HCT116 (cell line): ENCODE measurements at regions not wholly inside any gene's neighbourhood (a gene's known extent, or its start where the extent isn't known, plus 50 kb on each side); places are given as distances from the start of the nearest gene placed in this dataset.

Experiments
- ATAC-seq: fragments of 200-7000 bp; cut with Tn5 transposase; 2 replicates; pipeline ENCODE4 v1.9.1; 2020; ENCODE audit warnings: mild to moderate bottlenecking, moderate library complexity
- BruUV-seq: library from RNA; stranded (reverse); fragments of 400-500 nt; replicated peaks from 2 replicates; lab custom pipeline; 2021; lab: Mats Ljungman, UMichigan
- CTCF ChIA-PET: fragments of 300-600 bp; sonication (Branson Sonifier 250); formaldehyde crosslinking; loops from one replicate; lab custom pipeline; 2021; ENCODE audit warnings: antibody characterized with exemption; lab: Charles Lee
- POLR2A ChIA-PET: fragments of 300-600, 350-600 bp; sonication (Branson Sonifier 250); formaldehyde crosslinking; loops from one replicate; lab custom pipeline; 2021; ENCODE audit warnings: antibody characterized with exemption; lab: Charles Lee
- RAD21 ChIA-PET, 2 experiments: fragments of 300-600 bp; sonication (Branson Sonifier 250); formaldehyde crosslinking; loops; one replicate each; lab custom pipeline; 2023; ENCODE audit warnings: low total read pairs in 2 of 2; ENCODE audit not compliant: uncharacterized antibody in 2 of 2, unreplicated experiment in 2 of 2, low non-redundant PET in 1 of 2; lab: Charles Lee
- DNase-seq: peaks from one replicate; pipeline ENCODE4 v3.0.0-alpha.2; 2010; ENCODE audit warnings: low read depth, low spot score
- H2AFZ ChIP-seq: fragments of 200-600 bp; shearing (Covaris generic), sonication (generic); 2 replicates; pipeline ENCODE4 v1.6.1; 2017; ENCODE audit warnings: low read depth, mixed run types, mixed read lengths, antibody characterized with exemption, low read length; ENCODE audit not compliant: poor library complexity, severe bottlenecking
- H3K27ac ChIP-seq: 2 replicates; pipeline ENCODE4 v1.5.1; 2012; ENCODE audit warnings: low read depth, low read length
- H3K27me3 ChIP-seq: fragments of 200-600 bp; sonication (generic); 2 replicates; pipeline ENCODE4 v1.6.1; 2016; ENCODE audit warnings: mixed run types, low read length, mixed read lengths; ENCODE audit not compliant: insufficient read depth
- H3K36me3 ChIP-seq, 2 experiments: fragments of 200-500 bp in 1 of 2; fragments of 200-600 bp in 1 of 2; sonication (Bioruptor generic) in 1 of 2; sonication (generic) in 1 of 2; 2 replicates each; pipeline versions ENCODE4 v1.5.1 to v1.6.1; 2014 to 2016; ENCODE audit warnings: low read length in 2 of 2, inconsistent platforms in 1 of 2, mixed read lengths in 1 of 2, mixed run types in 1 of 2; ENCODE audit not compliant: insufficient read depth in 2 of 2, control insufficient read depth in 1 of 2
- H3K4me1 ChIP-seq, 2 experiments: fragments of 200-600 bp in 1 of 2; sonication (generic) in 1 of 2; 2 replicates each; pipeline versions ENCODE4 v1.5.1 to v1.6.1; 2012 to 2017; ENCODE audit warnings: low read length in 2 of 2, inconsistent platforms in 1 of 2, mild to moderate bottlenecking in 1 of 2, mixed read lengths in 1 of 2, mixed run types in 1 of 2, moderate library complexity in 1 of 2; ENCODE audit not compliant: insufficient read depth in 2 of 2, control insufficient read depth in 1 of 2
- H3K4me2 ChIP-seq: fragments of 200-600 bp; sonication (generic); 2 replicates; pipeline ENCODE4 v1.6.1; 2017; ENCODE audit warnings: mixed run types, low read length, mixed read lengths
- H3K4me3 ChIP-seq, 2 experiments: fragments of 200-600 bp in 1 of 2; sonication (generic) in 1 of 2; replicated peaks in 1 of 2; 2 replicates each; pipeline ENCODE4 v1.5.1; 2011 to 2016; ENCODE audit warnings: low read length in 2 of 2, control low read depth in 1 of 2, low read depth in 1 of 2, mild to moderate bottlenecking in 1 of 2, mixed read lengths in 1 of 2, mixed run types in 1 of 2
- H3K79me2 ChIP-seq: fragments of 200-600 bp; sonication (generic); 2 replicates; pipeline ENCODE4 v1.6.1; 2017; ENCODE audit warnings: mild to moderate bottlenecking, mixed run types, low read length, moderate library complexity, mixed read lengths; ENCODE audit not compliant: insufficient read depth
- H3K9ac ChIP-seq: fragments of 200-600 bp; sonication (generic); 2 replicates; pipeline ENCODE4 v1.6.1; 2016; ENCODE audit warnings: low read length, mixed read lengths
- H3K9me2 ChIP-seq: fragments of 200-600 bp; sonication (generic), shearing (Covaris generic); 2 replicates; pipeline ENCODE4 v1.6.1; 2017; ENCODE audit warnings: mixed run types, mild to moderate bottlenecking, moderate library complexity; ENCODE audit not compliant: insufficient read depth
- H3K9me3 ChIP-seq, 2 experiments: fragments of 200-500 bp in 1 of 2; fragments of 200-600 bp in 1 of 2; sonication (Bioruptor generic) in 1 of 2; sonication (generic) in 1 of 2; 2 replicates each; pipeline ENCODE4 v1.6.1; 2014 to 2017; ENCODE audit warnings: low read length in 2 of 2, mixed read lengths in 2 of 2, inconsistent platforms in 1 of 2, low read depth in 1 of 2, mild to moderate bottlenecking in 1 of 2, mixed run types in 1 of 2, moderate library complexity in 1 of 2; ENCODE audit not compliant: control insufficient read depth in 1 of 2, insufficient read depth in 1 of 2
- H4K20me1 ChIP-seq: fragments of 200-600 bp; sonication (generic), shearing (Covaris generic); 2 replicates; pipeline ENCODE4 v1.6.1; 2017; ENCODE audit warnings: mixed run types, mild to moderate bottlenecking, moderate library complexity; ENCODE audit not compliant: insufficient read depth
- CBX3 ChIP-seq: IDR thresholded peaks from 2 replicates; pipeline ENCODE4 v1.6.1; 2012; ENCODE audit warnings: low read depth
- CEBPB ChIP-seq: IDR thresholded peaks from 2 replicates; pipeline ENCODE4 v1.6.1; 2012; ENCODE audit warnings: low read depth
- ELF1 ChIP-seq: IDR thresholded peaks from 2 replicates; pipeline ENCODE4 v1.6.1; 2012; ENCODE audit warnings: low read depth, borderline replicate concordance
- EZH2 ChIP-seq: fragments of 200-600 bp; sonication (generic); IDR thresholded peaks from 2 replicates; pipeline ENCODE4 v1.6.1; 2017; ENCODE audit warnings: antibody characterized with exemption, mixed run types
- EZH2phosphoT487 ChIP-seq: fragments of 200-600 bp; IDR thresholded peaks from 2 replicates; pipeline ENCODE4 v1.6.1; 2018; ENCODE audit warnings: antibody characterized with exemption, borderline replicate concordance
- FOSL1 ChIP-seq: IDR thresholded peaks from 2 replicates; pipeline ENCODE4 v1.6.1; 2012; ENCODE audit warnings: low read depth
- POLR2A ChIP-seq: IDR thresholded peaks from 2 replicates; pipeline ENCODE4 v1.7.0; 2011; ENCODE audit warnings: borderline replicate concordance; ENCODE audit not compliant: insufficient read depth, insufficient read length; ENCODE audit errors: extremely low read depth
- POLR2AphosphoS5 ChIP-seq: IDR thresholded peaks from 2 replicates; pipeline ENCODE4 v1.6.1; 2011; ENCODE audit warnings: mild to moderate bottlenecking, low read depth, low read length, moderate library complexity
- RAD21 ChIP-seq: IDR thresholded peaks from 2 replicates; pipeline ENCODE4 v1.6.1; 2012; ENCODE audit warnings: low read depth, mild to moderate bottlenecking
- SRF ChIP-seq: IDR thresholded peaks from 2 replicates; pipeline ENCODE4 v1.6.1; 2012; ENCODE audit warnings: low read depth
- TCF7L2 ChIP-seq: IDR thresholded peaks from 2 replicates; pipeline ENCODE4 v1.7.0; 2011; ENCODE audit warnings: borderline replicate concordance, inconsistent platforms; ENCODE audit not compliant: insufficient read depth, insufficient read length; ENCODE audit errors: extremely low read depth
- YY1 ChIP-seq: IDR thresholded peaks from 2 replicates; pipeline ENCODE4 v1.6.1; 2011; ENCODE audit warnings: low read length, low read depth, moderate library complexity, mild to moderate bottlenecking; ENCODE audit not compliant: insufficient replicate concordance; ENCODE audit errors: extremely low read depth
- ZBTB33 ChIP-seq: IDR thresholded peaks from 2 replicates; pipeline ENCODE4 v1.6.1; 2011; ENCODE audit warnings: mild to moderate bottlenecking, low read length, moderate library complexity; ENCODE audit not compliant: insufficient replicate concordance; ENCODE audit errors: extremely low read depth
- intact Hi-C: fragments of 100-400 bp; cut with micrococcal nuclease; formaldehyde crosslinking; loops from 2 replicates; pipeline ENCODE4 v1.10.0; 2022
- TF ChIP-seq, protein P1 (sequence below): IDR thresholded peaks from 2 replicates; pipeline ENCODE4 v1.6.1; 2012
- TF ChIP-seq, protein P2 (sequence below): IDR thresholded peaks from 2 replicates; pipeline ENCODE4 v1.6.1; 2012; ENCODE audit warnings: low read depth

DNA sequence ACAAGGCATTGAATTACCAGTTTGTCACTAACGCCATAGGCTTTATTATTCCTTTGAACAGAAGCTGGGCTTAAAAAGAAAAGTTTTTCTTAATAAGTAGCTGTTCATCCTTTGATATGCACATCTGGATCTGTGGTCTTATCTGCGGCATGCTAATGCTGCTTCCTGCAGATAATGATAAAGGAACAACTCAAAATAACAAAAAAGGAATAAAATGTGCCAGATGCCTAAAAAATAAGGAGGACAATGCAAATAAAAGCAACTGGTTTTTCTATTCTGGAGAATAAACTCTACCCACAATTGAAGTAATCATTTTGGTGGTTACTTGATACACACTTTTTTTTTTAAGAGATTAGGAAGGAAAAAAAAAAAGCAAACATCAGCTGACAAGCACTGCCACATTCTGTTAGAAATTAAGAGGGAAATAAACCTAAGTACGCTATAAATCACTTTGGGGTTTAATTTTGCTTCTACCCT, 156.8 kb upstream of the SALL4 start:
- Histone ChIP-seq H2AFZ (no peak overlapping the region), H3K4me2 (no peak overlapping the region), H3K9me2 (no peaks in the 10 kb centered on the region), H3K27ac (no peak overlapping the region), H3K36me3 (no peaks in the 10 kb centered on the region), H3K9ac (no peak overlapping the region), H3K27me3 (no peaks in the 10 kb centered on the region), H3K79me2 (no peaks in the 10 kb centered on the region), H3K4me3 (no peak overlapping the region), H3K9me3 (no peaks in the 10 kb centered on the region), H3K4me1 (peaks cover 3 to 22% of the 10 kb centered on the region in 2 experiments; a peak in 3 of 4 replicates), H4K20me1 (no peaks in the 10 kb centered on the region)
- no TSS peak for BruUV-seq
- ChIA-PET POLR2A (no interaction called here), CTCF (interaction anchor here (0.8 kb wide), 1 partner anchor 12 kb away, joined by 3 read pairs; no protein-coding TSS in a partner anchor), RAD21 (no interaction called here)
- intact Hi-C loops, result no loop called here
- TF ChIP-seq, protein P1, sequence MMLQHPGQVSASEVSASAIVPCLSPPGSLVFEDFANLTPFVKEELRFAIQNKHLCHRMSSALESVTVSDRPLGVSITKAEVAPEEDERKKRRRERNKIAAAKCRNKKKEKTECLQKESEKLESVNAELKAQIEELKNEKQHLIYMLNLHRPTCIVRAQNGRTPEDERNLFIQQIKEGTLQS, result no peak
- no peak for TF ChIP-seq YY1
- no peak for TF ChIP-seq CEBPB
- no peak for TF ChIP-seq SRF
- no peak for TF ChIP-seq POLR2AphosphoS5
- TF ChIP-seq CBX3, result no peak
- no peak for TF ChIP-seq FOSL1
- TF ChIP-seq ELF1, result no peak
- no peak for TF ChIP-seq EZH2
- TF ChIP-seq TCF7L2, result no peak
- TF ChIP-seq POLR2A, result no peak
- TF ChIP-seq ZBTB33, result no peak
- TF ChIP-seq EZH2phosphoT487, result no peak
- TF ChIP-seq, protein P2, sequence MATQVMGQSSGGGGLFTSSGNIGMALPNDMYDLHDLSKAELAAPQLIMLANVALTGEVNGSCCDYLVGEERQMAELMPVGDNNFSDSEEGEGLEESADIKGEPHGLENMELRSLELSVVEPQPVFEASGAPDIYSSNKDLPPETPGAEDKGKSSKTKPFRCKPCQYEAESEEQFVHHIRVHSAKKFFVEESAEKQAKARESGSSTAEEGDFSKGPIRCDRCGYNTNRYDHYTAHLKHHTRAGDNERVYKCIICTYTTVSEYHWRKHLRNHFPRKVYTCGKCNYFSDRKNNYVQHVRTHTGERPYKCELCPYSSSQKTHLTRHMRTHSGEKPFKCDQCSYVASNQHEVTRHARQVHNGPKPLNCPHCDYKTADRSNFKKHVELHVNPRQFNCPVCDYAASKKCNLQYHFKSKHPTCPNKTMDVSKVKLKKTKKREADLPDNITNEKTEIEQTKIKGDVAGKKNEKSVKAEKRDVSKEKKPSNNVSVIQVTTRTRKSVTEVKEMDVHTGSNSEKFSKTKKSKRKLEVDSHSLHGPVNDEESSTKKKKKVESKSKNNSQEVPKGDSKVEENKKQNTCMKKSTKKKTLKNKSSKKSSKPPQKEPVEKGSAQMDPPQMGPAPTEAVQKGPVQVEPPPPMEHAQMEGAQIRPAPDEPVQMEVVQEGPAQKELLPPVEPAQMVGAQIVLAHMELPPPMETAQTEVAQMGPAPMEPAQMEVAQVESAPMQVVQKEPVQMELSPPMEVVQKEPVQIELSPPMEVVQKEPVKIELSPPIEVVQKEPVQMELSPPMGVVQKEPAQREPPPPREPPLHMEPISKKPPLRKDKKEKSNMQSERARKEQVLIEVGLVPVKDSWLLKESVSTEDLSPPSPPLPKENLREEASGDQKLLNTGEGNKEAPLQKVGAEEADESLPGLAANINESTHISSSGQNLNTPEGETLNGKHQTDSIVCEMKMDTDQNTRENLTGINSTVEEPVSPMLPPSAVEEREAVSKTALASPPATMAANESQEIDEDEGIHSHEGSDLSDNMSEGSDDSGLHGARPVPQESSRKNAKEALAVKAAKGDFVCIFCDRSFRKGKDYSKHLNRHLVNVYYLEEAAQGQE, result no peak
- TF ChIP-seq RAD21, result no peak
- ATAC-seq, result no peak
- no peak for DNase-seq
